LNCAP (cell line): ENCODE measurements at regions not wholly inside any gene's neighbourhood (a gene's known extent, or its start where the extent isn't known, plus 50 kb on each side); places are given as distances from the start of the nearest gene placed in this dataset.

ENCODE experiments used
- CTCF ChIP-seq: fragments of 450-650 bp; IDR thresholded peaks from 2 replicates; pipeline ENCODE4 v1.5.1; 2017; ENCODE audit warnings: mild to moderate bottlenecking

DNA sequence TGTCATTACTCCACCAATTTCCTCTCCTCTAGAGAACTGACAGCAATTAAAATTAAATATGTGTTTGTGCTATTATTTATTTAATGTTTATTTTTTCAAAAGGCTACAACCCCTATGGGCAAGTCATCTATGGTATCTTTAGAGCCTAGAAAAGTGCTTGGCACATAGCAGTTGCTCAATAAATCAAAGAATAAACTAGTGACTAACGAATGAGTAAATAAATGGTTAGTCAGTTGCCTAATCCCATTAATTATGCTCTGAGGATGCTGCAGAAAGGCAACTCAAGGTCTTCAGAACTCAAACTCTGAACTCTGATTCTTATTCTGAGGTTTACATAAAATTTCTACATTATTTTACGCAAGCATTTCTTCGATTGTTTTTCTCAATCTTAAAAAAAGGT lies 193.0 kb upstream of the TSHZ2 start:
- no peak for TF ChIP-seq CTCF

GRCh38 chr20:52777171-52777570 lies 195.0 kb upstream of the TSHZ2 start:
- TF ChIP-seq CTCF = no peak

GRCh38 chr20:52775786-52776185 lies 196.4 kb upstream of the TSHZ2 start:
- no peak for TF ChIP-seq CTCF

DNA sequence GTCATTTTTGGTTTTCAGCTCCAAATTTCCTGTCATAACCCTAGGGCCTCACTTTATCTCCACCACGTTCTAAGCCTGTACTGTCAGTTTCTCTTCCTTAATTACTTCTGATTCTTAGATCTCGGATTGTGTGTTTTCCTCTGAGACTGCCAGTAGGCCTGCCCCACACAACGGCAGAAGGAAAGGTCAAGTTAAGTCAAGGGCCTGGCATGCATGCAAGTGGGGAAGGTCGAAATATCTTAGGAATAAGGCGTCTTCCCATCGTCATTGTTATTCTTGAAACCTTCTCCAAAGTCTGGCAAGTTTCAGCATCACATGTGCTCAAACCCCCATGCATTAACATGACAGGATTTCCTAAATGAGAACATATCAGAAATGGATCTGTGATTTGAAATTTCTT lies 203.5 kb upstream of the TSHZ2 start:
- TF ChIP-seq CTCF = no peak

DNA sequence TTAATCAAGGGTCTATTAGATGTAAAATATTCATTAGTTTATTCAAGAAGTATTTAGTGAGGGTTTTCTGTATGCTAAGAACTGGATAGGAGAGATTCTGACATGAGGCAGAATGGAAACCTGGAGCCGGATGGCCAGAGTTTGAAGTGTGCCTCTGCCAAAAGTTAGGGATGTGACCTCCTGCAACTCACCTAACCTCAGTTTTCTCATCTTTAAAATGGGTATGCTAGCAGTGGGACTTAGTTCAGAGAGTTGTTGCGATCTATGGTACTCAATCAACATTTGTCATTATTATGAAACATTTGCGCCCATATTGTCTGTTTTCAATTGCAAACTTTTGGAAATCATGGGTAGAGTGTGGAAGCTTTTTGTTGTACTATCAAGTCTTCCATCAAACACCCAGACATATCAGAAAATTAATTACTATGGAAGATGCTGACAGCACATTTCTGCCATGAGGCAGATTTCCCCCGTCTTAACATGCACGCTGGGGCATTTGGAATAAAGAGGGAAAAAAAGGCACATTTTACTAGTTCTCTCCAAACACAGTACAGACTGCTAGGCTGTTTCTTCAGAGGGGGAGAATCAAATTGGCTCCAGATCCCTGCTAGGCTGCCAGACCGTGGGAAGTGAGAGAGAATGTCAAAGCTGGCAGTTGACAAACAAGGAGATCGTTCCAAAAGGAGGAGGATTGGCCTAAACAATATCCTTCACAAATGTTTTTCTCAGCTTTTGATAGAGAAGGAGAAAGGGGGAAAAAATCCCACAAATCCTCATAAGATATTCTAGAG lies 205.3 kb upstream of the TSHZ2 start:
- TF ChIP-seq CTCF = no peak

DNA sequence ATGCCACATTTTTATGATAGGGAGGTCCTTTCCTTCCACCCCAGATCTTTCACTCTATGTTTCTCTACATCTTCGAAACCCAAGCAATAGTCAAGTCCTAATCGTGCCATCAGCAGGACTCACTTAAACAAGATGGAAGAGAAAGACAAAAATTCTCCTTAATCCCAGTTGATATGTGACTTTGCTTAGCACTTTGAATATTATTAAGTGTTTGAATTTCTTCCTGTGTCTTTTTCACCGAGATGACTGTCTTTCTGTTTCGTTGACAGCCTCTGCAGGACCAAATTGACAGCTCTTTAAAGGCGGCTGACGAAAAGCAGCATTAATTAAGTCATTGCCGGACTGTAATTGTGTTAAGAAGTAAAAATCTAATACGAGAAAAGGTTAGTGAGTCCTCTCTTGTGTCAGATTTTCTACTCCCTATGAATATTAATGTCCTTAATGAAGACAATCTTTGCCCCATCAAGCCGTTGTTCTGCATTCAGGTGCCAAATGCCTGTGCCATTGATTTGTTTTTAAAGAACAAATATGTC lies 208.8 kb upstream of the TSHZ2 start:
- no peak for TF ChIP-seq CTCF

DNA sequence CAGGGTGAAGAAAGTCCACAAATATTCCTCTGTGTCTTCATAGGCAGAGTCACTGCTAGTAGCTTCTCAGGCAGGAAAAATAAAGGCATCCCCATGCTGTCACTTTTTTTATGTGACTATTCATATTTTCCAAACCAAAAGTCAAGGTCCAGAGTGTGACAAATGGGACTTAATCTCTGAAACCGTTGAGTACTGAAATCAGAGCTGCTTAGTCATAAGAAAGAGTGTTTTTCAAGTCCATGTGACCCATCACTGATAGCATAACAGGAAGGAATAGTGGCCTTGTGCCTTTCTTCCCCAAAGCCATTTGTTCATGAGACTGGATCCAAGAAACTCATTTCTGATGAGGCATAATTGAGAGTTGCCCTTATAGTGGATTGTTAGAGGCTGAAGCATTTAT lies 210.3 kb upstream of the TSHZ2 start:
- TF ChIP-seq CTCF = no peak

- no peak for TF ChIP-seq CTCF
Measured at GRCh38 chr20:52760791-52761190, 211.4 kb upstream of the TSHZ2 start.
